Stimulated activated CD4-positive, alpha-beta T cell treated with anti-CD3 and anti-CD28 coated beads, Interleukin-1b, Interleukin-23, amount 100 ng/mL, for 4 hours (primary cell): ENCODE measurements at regions not wholly inside any gene's neighbourhood (a gene's known extent, or its start where the extent isn't known, plus 50 kb on each side); places are given as distances from the start of the nearest gene placed in this dataset.

Source experiments
- DNase-seq, 2 donors: peaks; one replicate each; pipeline ENCODE4 v3.0.0-alpha.2; 2020; ENCODE audit warnings: low read depth in 2 of 2

DNA sequence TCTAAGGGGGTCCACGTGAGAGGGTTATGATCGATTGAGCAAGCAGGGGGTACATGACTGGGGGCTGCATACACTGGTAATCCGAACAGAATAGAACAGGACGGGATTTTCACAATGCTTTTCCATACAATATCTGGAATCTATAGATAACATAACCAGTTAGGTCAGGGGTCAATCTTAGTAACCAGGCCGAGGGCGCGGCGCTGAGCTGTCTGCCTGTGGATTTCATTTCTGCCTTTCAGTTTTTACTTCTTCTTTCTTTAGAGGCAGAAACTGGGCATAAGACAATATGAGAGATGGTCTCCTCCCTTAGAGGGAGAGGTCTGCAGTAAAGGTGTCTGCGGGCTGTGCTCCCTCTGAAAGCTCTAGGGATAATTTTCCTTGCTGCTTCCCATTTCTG is 261.3 kb downstream of the XXYLT1 start:
- DNase-seq: no peak

DNA sequence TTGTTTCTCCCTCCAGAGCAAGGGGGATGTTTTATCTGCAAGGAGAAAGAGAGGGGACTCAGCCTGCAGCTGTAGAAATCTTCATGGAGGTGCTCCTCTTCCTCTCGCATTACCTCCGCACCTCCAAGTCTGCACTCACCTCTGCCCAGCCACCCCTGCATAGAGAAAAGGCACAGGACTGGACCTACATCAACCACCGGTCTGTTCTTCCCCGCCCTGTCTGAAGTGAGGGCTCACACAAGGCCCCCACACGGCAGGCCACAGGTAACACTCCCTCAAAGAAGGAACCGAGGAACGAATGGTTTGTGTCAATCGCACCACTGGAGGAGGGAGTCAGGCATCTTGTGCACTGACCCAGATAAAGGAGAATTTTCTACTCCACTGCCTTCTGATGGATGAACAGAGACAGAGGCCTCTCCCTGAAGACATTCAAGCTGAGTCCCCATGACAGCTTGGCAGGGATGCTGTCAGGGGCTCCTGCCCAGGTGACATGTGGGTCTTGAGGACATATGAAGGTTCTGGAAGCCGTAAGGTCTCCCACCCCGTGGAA is 260.3 kb downstream of the XXYLT1 start:
- no peak for DNase-seq

DNA sequence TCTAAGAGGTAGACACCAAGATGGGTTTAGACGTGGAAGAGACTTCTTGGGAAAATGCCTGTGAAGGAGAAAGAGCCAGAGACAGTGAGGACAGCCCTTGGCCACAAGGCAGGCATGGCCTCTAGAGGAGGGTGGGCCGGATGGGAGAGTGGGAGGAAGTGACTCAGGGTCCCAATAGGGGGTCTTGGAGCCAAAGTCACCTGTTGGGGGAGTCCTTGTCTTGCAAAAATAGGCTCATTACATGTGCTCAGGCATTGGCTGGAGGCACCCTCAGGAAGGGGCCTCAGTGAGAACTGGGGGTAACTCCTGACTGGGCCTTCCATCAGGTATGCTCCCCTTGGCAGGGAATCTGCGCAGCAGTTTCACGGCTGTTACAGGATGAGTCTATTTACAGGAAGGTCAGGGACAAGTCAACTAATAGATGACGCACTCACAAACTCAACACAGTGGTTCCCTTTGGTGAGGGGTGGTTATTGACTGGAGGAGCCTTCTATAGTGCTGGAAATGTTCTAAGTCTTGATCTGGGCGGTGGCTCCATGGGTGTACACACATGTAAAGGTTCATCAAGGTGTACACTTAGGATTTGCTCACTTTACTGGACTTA is 259.6 kb downstream of the XXYLT1 start:
- no peak for DNase-seq

DNA sequence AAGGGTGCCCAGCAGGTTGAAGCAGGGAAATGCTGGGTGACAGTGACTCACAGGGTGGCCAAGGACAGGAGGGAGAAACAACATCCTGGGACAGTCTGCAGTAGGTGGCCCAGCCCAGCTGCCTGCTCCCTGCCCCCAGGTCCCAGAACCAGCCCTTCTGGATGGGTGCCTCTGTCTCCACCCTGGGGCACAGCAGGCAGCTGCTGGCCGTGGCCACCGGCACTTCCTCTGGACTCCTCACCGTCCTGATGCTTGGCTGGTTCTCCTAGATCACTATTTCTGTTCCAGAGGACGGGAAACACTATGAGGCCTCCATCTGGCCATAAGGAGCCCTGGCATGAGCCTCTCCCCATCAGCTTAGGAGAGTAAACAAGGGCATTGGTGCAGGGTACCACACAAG is 258.9 kb downstream of the XXYLT1 start:
- DNase-seq: no peak

DNA sequence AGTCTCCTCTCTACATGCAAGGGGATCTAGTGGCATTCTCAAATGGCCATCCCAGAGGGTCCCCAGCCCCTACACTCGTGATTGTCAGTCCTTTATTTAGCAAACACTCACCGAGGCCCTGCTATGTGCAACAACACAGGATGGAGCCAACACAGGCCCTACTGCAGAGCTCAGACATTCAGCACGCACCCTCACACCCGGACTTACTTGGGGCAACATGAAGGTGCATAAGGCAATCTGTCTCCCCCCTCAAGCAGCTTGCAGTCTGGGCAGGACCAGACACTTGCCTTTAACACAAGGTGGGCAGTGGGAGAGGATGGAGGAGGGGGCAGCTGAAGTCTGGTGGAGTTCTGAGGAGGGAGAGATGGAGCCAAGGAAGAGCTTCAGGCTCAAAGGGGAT is 258.4 kb downstream of the XXYLT1 start:
- DNase-seq: no peak

DNA sequence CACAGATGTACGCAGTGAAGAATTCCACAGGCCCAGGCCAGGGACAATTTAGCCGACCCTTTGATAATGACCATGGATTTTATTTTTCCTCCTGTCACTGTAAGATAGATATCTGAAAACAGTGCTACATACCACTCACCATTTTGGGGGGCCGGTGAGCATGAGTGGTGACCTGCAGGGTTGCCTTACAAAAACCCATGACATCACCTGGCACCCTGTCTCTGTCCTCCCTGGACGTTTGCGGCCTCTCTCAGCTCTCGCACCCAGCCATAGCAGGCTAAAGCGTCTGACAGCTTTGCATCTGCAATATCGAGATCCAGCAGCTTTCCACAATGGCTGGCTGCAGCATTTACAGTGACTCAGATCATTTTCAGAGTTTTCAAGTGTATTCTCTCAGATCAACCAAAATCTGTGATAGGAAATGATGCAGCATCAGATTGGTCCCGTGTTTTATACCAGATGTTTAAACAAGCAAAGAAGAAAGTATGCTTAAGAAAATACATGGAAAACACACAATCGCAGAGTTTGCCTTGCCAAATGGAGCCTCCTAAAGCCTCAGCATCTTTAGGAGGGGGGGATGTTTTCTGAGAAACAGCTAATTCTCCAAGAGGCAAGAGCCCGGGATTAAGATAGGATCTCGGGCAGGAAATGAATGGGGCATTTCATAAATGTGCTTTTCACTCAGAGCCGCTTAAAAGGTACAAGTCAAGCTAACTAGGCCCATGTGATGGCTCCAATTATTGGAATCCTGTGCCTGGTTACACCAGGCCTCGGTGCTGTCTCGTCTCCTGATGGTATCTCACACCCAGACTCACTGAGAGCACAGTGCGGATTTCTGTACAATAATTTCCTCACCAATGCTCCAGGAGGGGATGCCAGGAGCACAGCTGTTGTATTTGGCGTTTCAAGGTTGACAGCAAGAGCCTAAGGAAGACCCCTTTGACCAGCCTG is 257.3 kb downstream of the XXYLT1 start:
- no peak for DNase-seq

DNA sequence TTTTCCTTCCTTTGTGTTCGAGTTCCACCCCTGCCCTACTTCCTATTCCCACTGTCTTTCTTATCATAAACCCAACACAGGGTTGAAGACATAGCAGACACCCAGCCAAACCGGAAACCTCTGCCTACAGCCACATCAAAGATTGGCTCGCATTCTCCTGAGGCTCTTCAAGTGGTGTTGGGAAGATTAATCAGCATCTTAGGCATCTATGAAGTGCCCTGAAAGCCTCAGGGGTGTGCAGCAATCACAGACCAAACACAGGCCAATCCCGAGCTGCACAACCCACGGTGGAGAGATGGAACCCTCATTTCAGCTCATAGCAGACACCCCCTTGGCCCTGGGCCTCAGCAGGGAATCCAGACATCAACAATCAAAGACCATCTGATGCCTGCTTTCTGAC is 255.9 kb downstream of the XXYLT1 start:
- no peak for DNase-seq

DNA sequence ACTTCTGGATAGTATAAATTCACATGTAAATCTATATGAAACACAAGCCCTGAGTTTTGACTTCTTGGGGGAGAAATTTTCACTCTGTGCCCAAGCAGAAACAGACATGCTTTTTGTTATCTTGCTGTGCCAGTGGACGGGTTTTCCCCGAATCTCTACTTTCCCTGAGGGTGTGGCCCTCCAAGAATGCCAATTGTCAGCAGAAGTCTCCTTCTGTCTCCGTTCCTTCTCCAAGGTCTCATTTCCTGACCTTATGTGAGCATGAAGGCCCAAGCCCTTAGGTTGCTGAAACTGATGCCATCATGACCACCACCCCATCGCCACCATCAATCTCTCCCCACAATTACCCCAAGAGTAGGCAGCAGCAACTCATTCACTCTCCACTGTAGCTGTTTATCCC is 253.8 kb downstream of the XXYLT1 start:
- DNase-seq: no peak
